ENCODE measurements at regions not wholly inside any gene's neighbourhood (a gene's known extent, or its start where the extent isn't known, plus 50 kb on each side); places are given as distances from the start of the nearest gene placed in this dataset.

- Mint-ChIP-seq H3K4me1 (ENCODE audit: unreplicated experiment) (no peaks in the 10 kb centered on the region), H3K27me3 (ENCODE audit: unreplicated experiment) (peaks cover 3% of the 10 kb centered on the region), H3K27ac (ENCODE audit: unreplicated experiment) (no peak overlapping the region), H3K9me3 (ENCODE audit: unreplicated experiment) (no peaks in the 10 kb centered on the region), H3K36me3 (ENCODE audit: low read depth, unreplicated experiment) (no peaks in the 10 kb centered on the region), H3K4me3 (ENCODE audit: unreplicated experiment) (no peak overlapping the region)
- no peak for DNase-seq (ENCODE audit: low spot score)
- TF ChIP-seq CTCF (IDR thresholded peaks at IDR 0.05; ENCODE audit: unreplicated experiment) = no peak
These were observed 384.0 kb upstream of the TGFBR2 start for GRCh38 chr3:30222441-30222840.

GRCh38 chr3:30225021-30225420 lies 381.4 kb upstream of the TGFBR2 start:
- peaks cover 3% of the 10 kb centered on the region for H3K27me3 Mint-ChIP-seq (ENCODE audit: unreplicated experiment)
- no peak for TF ChIP-seq CTCF (IDR thresholded peaks at IDR 0.05; ENCODE audit: unreplicated experiment)
- no peaks in the 10 kb centered on the region for H3K36me3 Mint-ChIP-seq (ENCODE audit: low read depth, unreplicated experiment)
- no peaks in the 10 kb centered on the region for H3K4me1 Mint-ChIP-seq (ENCODE audit: unreplicated experiment)
- H3K4me3 Mint-ChIP-seq (ENCODE audit: unreplicated experiment) = no peak overlapping the region
- DNase-seq (ENCODE audit: low spot score) = no peak
- no peaks in the 10 kb centered on the region for H3K9me3 Mint-ChIP-seq (ENCODE audit: unreplicated experiment)
- no peak overlapping the region for H3K27ac Mint-ChIP-seq (ENCODE audit: unreplicated experiment)

- H3K36me3 Mint-ChIP-seq (ENCODE audit: low read depth, unreplicated experiment) = no peaks in the 10 kb centered on the region
- H3K27me3 Mint-ChIP-seq (ENCODE audit: unreplicated experiment) = peaks cover 3% of the 10 kb centered on the region
These were observed 379.7 kb upstream of the TGFBR2 start for GRCh38 chr3:30226601-30227151.

GRCh38 chr3:30227571-30228301 lies 378.7 kb upstream of the TGFBR2 start:
- Mint-ChIP-seq H3K36me3 (ENCODE audit: low read depth, unreplicated experiment) (no peaks in the 10 kb centered on the region), H3K27me3 (ENCODE audit: unreplicated experiment) (peaks cover 3% of the 10 kb centered on the region), H3K9me3 (ENCODE audit: unreplicated experiment) (no peaks in the 10 kb centered on the region), H3K4me3 (ENCODE audit: unreplicated experiment) (no peak overlapping the region), H3K4me1 (ENCODE audit: unreplicated experiment) (peaks cover 22% of the 10 kb centered on the region), H3K27ac (ENCODE audit: unreplicated experiment) (no peak overlapping the region)
- no peak for TF ChIP-seq CTCF (IDR thresholded peaks at IDR 0.05; ENCODE audit: unreplicated experiment)
- DNase-seq (ENCODE audit: low spot score) = no peak

More at GRCh38 chr3:30226601-30227151, 379.7 kb upstream of the TGFBR2 start:
- no peak for TF ChIP-seq CTCF (IDR thresholded peaks at IDR 0.05; ENCODE audit: unreplicated experiment)
- H3K9me3 Mint-ChIP-seq (ENCODE audit: unreplicated experiment) = no peaks in the 10 kb centered on the region
- H3K4me1 Mint-ChIP-seq (ENCODE audit: unreplicated experiment) = peaks cover 11% of the 10 kb centered on the region
- H3K4me3 Mint-ChIP-seq (ENCODE audit: unreplicated experiment) = no peak overlapping the region
- no peak overlapping the region for H3K27ac Mint-ChIP-seq (ENCODE audit: unreplicated experiment)
- DNase-seq (ENCODE audit: low spot score) = no peak

- H3K4me3 Mint-ChIP-seq (ENCODE audit: unreplicated experiment) = no peak overlapping the region
- H3K36me3 Mint-ChIP-seq (ENCODE audit: low read depth, unreplicated experiment) = no peaks in the 10 kb centered on the region
- peaks cover 23% of the 10 kb centered on the region for H3K4me1 Mint-ChIP-seq (ENCODE audit: unreplicated experiment)
- no peak for DNase-seq (ENCODE audit: low spot score)
- H3K27ac Mint-ChIP-seq (ENCODE audit: unreplicated experiment) = no peak overlapping the region
- H3K27me3 Mint-ChIP-seq (ENCODE audit: unreplicated experiment) = no peaks in the 10 kb centered on the region
- TF ChIP-seq CTCF (IDR thresholded peaks at IDR 0.05; ENCODE audit: unreplicated experiment) = no peak
- no peaks in the 10 kb centered on the region for H3K9me3 Mint-ChIP-seq (ENCODE audit: unreplicated experiment)
These were observed 378.1 kb upstream of the TGFBR2 start for GRCh38 chr3:30228302-30228631.
